HG03575 (cell line): ENCODE measurements at regions not wholly inside any gene's neighbourhood (a gene's known extent, or its start where the extent isn't known, plus 50 kb on each side); places are given as distances from the start of the nearest gene placed in this dataset.
"Not testable (repeated sequence)": the region's sequence is repeated elsewhere in the genome, so short reads cannot be mapped to it uniquely, and the experiment has no call there.

Experiments
- ATAC-seq: cut with Tn5 transposase; IDR thresholded peaks from one replicate; pipeline ENCODE4 v1.9.1; 2021; ENCODE audit not compliant: unreplicated experiment, insufficient number of reproducible peaks, low FRiP score; ENCODE audit errors: extremely low read depth

- not testable (repeated sequence) for ATAC-seq
These were observed 222.4 kb downstream of the ERMARD start for GRCh38 chr6:169973588-169974467.

- ATAC-seq: no peak
These were observed 221.3 kb downstream of the ERMARD start for GRCh38 chr6:169972736-169973135.

GRCh38 chr6:169972101-169972651 lies 220.8 kb downstream of the ERMARD start:
- ATAC-seq: no peak

GRCh38 chr6:169971081-169971861 lies 219.8 kb downstream of the ERMARD start:
- ATAC-seq: no peak

GRCh38 chr6:169970306-169970988 lies 219.0 kb downstream of the ERMARD start:
- ATAC-seq: no peak

- ATAC-seq: no peak
These were observed 218.1 kb downstream of the ERMARD start for GRCh38 chr6:169969372-169970099.

GRCh38 chr6:169968541-169969270 lies 217.3 kb downstream of the ERMARD start:
- no peak for ATAC-seq

- ATAC-seq: no peak
These were observed 216.3 kb downstream of the ERMARD start for GRCh38 chr6:169967687-169968086.

GRCh38 chr6:169966312-169967181 lies 215.1 kb downstream of the ERMARD start:
- no peak for ATAC-seq

GRCh38 chr6:169965657-169966311 lies 214.4 kb downstream of the ERMARD start:
- ATAC-seq: no peak

- no peak for ATAC-seq
These were observed 213.8 kb downstream of the ERMARD start for GRCh38 chr6:169965239-169965638.

- ATAC-seq: no peak
These were observed 213.2 kb downstream of the ERMARD start for GRCh38 chr6:169964486-169965180.

GRCh38 chr6:169963581-169964297 lies 212.3 kb downstream of the ERMARD start:
- no peak for ATAC-seq

GRCh38 chr6:169962604-169963469 lies 211.4 kb downstream of the ERMARD start:
- ATAC-seq: no peak
